PC-9 (cell line): ENCODE measurements at regions not wholly inside any gene's neighbourhood (a gene's known extent, or its start where the extent isn't known, plus 50 kb on each side); places are given as distances from the start of the nearest gene placed in this dataset.

ENCODE experiments used
- CTCF ChIP-seq: fragments of 200-600 bp; sonication (generic); conservative IDR thresholded peaks from 2 replicates; pipeline ENCODE4 v1.6.1; 2017; ENCODE audit warnings: mixed run types, antibody characterized with exemption, mild to moderate bottlenecking, moderate library complexity
- EZH2 ChIP-seq: fragments of 200-600 bp; sonication (generic); IDR thresholded peaks from 2 replicates; pipeline ENCODE4 v1.8.0; 2017; ENCODE audit warnings: antibody characterized with exemption, low read depth

GRCh38 chrX:129035180-129035579 lies 488.1 kb downstream of the SMARCA1 start:
- no peak for TF ChIP-seq CTCF
- no peak for TF ChIP-seq EZH2
